ENCODE measurements at regions not wholly inside any gene's neighbourhood (a gene's known extent, or its start where the extent isn't known, plus 50 kb on each side); places are given as distances from the start of the nearest gene placed in this dataset.
"Not testable (repeated sequence)": the region's sequence is repeated elsewhere in the genome, so short reads cannot be mapped to it uniquely, and the experiment has no call there.

- DNase-seq (ENCODE audit: low read depth) = no peak
These were observed 53.5 kb downstream of the PAGE2 start for GRCh38 chrX:55142206-55142918.

- no peak for DNase-seq (ENCODE audit: low read depth)
These were observed 54.1 kb downstream of the PAGE2 start for GRCh38 chrX:55142919-55143310.

DNA sequence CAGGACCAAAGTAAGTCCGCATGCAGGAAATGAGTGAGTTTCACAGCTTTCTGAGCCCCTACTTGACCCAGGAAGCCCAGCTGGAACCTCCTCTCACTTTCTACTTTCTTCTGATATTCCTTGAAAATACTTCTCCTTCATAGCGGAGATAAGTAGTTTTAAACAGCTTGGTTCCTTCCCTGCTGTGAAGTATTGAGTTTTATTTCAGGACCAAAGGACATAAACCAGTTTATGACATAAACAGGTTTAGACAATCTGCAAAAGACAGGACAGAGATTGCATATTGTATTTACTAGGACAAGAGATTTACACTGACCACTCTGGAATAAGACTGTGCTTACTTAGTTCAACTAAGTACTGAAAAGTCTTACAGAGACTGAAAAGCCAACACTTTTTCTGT is 54.8 kb downstream of the PAGE2 start:
- no peak for DNase-seq (ENCODE audit: low read depth)

GRCh38 chrX:55144697-55145096 is 55.9 kb downstream of the PAGE2 start:
- no peak for DNase-seq (ENCODE audit: low read depth)

GRCh38 chrX:55149242-55149641 is 60.4 kb downstream of the PAGE2 start:
- no peak for DNase-seq (ENCODE audit: low read depth)

- DNase-seq (ENCODE audit: low read depth) = no peak
These were observed 62.4 kb downstream of the PAGE2 start for GRCh38 chrX:55151199-55151598.

- DNase-seq (ENCODE audit: low read depth) = no peak
These were observed 60.6 kb upstream of the PAGE5 start for GRCh38 chrX:55159551-55159950.

DNA sequence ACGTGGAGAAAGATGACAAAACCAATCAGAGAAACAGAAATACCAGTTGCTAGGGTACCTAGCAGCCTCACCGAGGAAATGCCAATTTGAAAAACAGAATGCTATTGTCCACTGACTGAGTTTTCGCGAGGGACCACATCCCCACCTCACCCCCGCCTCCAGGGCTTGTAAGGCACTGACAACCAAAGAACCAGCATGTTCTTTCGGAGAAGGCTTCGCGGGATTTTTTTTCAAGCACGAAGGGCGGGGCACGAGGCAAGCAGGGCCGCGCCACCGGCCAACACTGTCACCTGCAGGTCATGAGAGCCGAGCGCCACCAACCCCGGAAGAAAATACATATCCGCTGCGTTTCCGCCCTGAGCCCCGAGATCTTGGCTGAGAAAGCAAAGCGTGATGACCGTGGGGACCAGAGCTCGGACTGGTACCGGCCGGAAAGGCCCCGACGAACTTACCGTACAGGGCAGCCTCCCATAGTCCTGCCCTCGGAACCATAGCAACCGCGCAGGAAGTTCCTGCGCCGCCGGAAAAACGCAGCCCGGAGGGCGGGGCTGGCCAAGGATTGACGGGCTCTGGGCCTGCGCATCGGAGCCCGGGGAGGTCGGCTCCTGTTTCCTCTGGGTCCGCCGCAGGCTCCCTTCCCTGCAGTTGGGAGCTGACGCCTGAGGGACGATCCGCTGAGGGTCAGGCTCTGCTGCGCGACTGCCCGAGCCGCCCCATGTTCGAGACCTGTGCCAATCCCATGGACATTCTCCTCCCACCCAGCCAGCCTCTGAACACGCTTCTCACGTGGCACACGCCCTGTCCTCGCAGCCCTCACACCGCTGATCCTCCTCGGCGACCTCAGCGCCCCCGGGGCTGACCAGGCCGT is 59.2 kb upstream of the PAGE5 start:
- DNase-seq (ENCODE audit: low read depth) = peak; percentile 78

DNA sequence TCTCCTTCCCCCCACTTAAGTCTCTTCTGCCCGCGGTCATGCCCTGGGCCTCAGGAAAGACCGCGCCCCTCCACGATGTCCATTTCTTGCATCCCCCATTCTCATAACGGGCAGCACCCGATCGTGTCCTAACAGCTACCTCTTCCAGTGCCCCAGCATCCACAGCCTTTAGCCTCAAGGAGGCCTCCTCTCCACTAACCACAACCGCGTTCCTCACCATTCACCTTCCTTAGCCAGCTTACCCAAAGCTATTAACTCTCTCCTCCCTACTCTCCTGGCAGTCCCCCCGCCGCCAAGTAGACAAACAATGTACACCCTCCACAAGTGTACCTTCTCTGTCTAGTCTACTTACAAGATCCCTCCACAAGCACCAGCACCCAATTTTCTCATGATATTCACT is 58.6 kb upstream of the PAGE5 start:
- DNase-seq (ENCODE audit: low read depth) = no peak

DNA sequence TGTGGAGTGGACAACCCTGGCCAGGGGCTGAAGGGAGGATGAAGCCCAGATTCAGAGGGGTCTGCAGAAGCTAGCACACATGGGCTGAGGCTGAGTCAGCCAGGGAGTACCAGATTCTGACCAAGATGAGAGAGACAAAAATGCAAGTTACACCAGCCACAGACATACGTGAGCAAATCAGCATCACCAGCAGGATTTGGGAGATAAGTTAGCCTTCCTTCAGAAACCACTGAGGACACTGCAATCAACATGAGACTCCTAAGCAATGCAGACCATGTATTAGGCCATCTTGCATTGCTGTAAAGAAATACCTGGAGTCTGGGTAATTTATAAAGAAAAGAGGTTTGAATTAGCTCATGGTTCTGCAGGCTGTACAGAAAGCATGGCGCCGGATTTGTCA is 57.0 kb upstream of the PAGE5 start:
- DNase-seq (ENCODE audit: low read depth) = no peak

GRCh38 chrX:55165026-55165425 is 55.1 kb upstream of the PAGE5 start:
- DNase-seq (ENCODE audit: low read depth) = not testable (repeated sequence)

DNA sequence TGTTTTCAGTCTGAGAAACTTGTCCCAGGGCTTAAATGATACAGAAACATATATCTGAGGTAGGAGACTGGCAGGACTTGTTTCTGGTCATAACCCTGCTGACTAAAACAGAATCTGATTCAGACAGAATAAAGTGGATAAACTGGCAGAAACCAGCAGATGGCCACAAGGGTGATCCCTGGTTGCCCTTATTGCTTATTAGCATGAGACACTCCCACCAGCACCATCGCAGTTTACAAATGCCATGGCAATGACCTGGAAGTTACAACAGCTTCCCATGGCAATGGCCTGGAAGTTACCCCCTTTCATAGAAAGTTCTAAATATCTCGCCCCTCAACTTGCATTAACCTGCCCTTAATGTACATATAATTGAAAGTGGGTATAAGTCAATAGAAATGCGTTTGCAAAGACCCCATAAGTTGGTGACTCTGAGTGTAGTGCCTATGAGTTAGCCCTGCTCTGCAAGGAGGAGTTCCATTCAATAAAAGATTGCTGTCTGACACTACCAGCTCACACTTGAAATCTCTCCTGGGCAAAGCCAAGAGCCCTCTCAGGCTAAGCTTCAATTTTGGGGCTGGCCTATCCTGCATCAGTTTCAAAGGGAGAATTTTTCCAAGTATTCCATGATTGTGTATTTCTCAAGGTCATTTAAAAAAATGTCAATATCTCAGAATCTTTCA is 52.9 kb upstream of the PAGE5 start:
- peak; percentile 6 for DNase-seq (ENCODE audit: low read depth)

DNA sequence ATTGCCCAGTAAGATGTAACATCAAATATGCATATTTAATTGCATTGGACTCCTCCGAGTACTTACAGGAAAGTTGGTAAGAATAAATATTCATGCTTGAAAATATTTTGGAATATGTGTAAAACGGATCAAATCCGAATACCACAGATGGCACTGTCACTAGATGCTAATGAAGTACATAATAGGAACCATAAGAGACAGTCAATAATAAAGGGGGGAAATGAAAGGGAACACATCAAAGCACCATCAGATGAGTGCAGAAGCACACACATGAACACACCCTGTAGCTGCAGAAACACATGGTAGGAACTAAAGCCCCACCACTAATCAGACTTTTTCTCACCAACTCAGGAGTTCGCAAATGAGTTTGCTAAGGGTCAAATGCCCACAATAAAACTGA is 52.2 kb upstream of the PAGE5 start:
- DNase-seq (ENCODE audit: low read depth) = no peak

- DNase-seq (ENCODE audit: low read depth) = no peak
These were observed 50.4 kb upstream of the PAGE5 start for GRCh38 chrX:55169782-55170181.

Measured in stromal cell of bone marrow (primary cell).